ENCODE measurements at regions not wholly inside any gene's neighbourhood (a gene's known extent, or its start where the extent isn't known, plus 50 kb on each side); places are given as distances from the start of the nearest gene placed in this dataset.
A peak's percentile ranks its signal among the peaks of the same experiment; 100 is the strongest.
"Not testable (repeated sequence)": the region's sequence is repeated elsewhere in the genome, so short reads cannot be mapped to it uniquely, and the experiment has no call there.

- no TSS peak for BruUV-seq (replicated peaks)
Observed at GRCh38 chr10:29001801-29002200, 287.1 kb upstream of the LYZL1 start.

GRCh38 chr10:29003014-29003413, 285.9 kb upstream of the LYZL1 start:
- H3K79me2 ChIP-seq (ENCODE audit: control insufficient read depth, insufficient read depth, low read length); H3K4me1 ChIP-seq (replicated peaks in 1 of 2; ENCODE audit: control insufficient read depth in 2 of 2, insufficient read depth in 2 of 2, low read length in 2 of 2); H2AFZ ChIP-seq (ENCODE audit: low read depth, low read length); in situ Hi-C loops (cut with MboI); intact Hi-C loops (cut with micrococcal nuclease); FAIRE-seq; POLR2A ChIA-PET; H3K9ac ChIP-seq (ENCODE audit: insufficient read depth in 1 of 2, low read depth in 2 of 2, low read length in 2 of 2); H3K9me3 ChIP-seq (replicated peaks; ENCODE audit: control insufficient read depth, insufficient read depth, low read depth, low read length); H3K4me2 ChIP-seq (ENCODE audit: insufficient read depth, low read length); ATAC-seq; H3K27ac ChIP-seq (ENCODE audit: extremely low read depth, low read depth, low read length); H4K20me1 ChIP-seq (replicated peaks; ENCODE audit: control insufficient read depth, insufficient read depth, low read length); BruUV-seq (replicated peaks); DNase-seq (ENCODE audit: extremely low read depth in 1 of 4, low spot score in 3 of 4); H3K9me1 ChIP-seq (ENCODE audit: control insufficient read depth, insufficient read depth, low read length); CTCF ChIA-PET (ENCODE audit: low intra/inter-chr PET ratio); H3K4me3 ChIP-seq; H3K36me3 ChIP-seq (ENCODE audit: control insufficient read depth, insufficient read depth, low read length): not testable (repeated sequence)
- 68% methylated on average over 5 of the region's 5 CpGs for WGBS (ENCODE audit: insufficient coverage, low coverage, missing lambda C conversion rate)
- H3K27me3 ChIP-seq (ENCODE audit: control insufficient read depth in 2 of 2, insufficient read depth in 2 of 2, low read length in 2 of 2): peaks cover 5 to 11% of the 10 kb centered on the region in 2 experiments

More at GRCh38 chr10:29001801-29002200, 287.1 kb upstream of the LYZL1 start:
- H2AFZ ChIP-seq (ENCODE audit: low read depth, low read length): no peak overlapping the region
- peaks cover 9 to 11% of the 10 kb centered on the region in 2 experiments for H3K27me3 ChIP-seq (ENCODE audit: control insufficient read depth in 2 of 2, insufficient read depth in 2 of 2, low read length in 2 of 2)
- no peaks in the 10 kb centered on the region for H3K36me3 ChIP-seq (ENCODE audit: control insufficient read depth, insufficient read depth, low read length)
- DNase-seq (ENCODE audit: extremely low read depth in 1 of 4, low spot score in 3 of 4): no peak
- no peak overlapping the region for H3K4me3 ChIP-seq
- H3K9ac ChIP-seq (ENCODE audit: insufficient read depth in 1 of 2, low read depth in 2 of 2, low read length in 2 of 2): no peak overlapping the region
- ChIA-PET CTCF (ENCODE audit: low intra/inter-chr PET ratio) (no interaction called here), POLR2A (interaction anchor here (0.9 kb wide), 1 partner anchor 11 kb away, joined by 5 read pairs; no protein-coding TSS in a partner anchor)
- H3K27ac ChIP-seq (ENCODE audit: extremely low read depth, low read depth, low read length): no peak overlapping the region
- no peak for ATAC-seq
- no peaks in the 10 kb centered on the region for H3K9me1 ChIP-seq (ENCODE audit: control insufficient read depth, insufficient read depth, low read length)
- 47% methylated on average over 6 of the region's 6 CpGs for WGBS (ENCODE audit: insufficient coverage, low coverage, missing lambda C conversion rate)
- 0 out of 4 replicates have a peak, but pooled peaks of 1 of the 2 experiments have one; percentile 19 for TF ChIP-seq NRF1 (conservative IDR thresholded peaks at IDR 0.05 in 1 of 2, IDR thresholded peaks at IDR 0.05 in 1 of 2)
- no peak for TF ChIP-seq IFI16 (CRISPR knock-in tag; IDR thresholded peaks at IDR 0.05)
- no peaks in the 10 kb centered on the region for H3K79me2 ChIP-seq (ENCODE audit: control insufficient read depth, insufficient read depth, low read length)
- H3K9me3 ChIP-seq (replicated peaks; ENCODE audit: control insufficient read depth, insufficient read depth, low read depth, low read length): no peaks in the 10 kb centered on the region; the same call in 1 of the 2 replicates
- H4K20me1 ChIP-seq (replicated peaks; ENCODE audit: control insufficient read depth, insufficient read depth, low read length): no peaks in the 10 kb centered on the region
- intact Hi-C loops (cut with micrococcal nuclease): no loop called here
- in situ Hi-C loops (cut with MboI): no loop called here
- peaks cover 0 to 3% of the 10 kb centered on the region in 2 experiments; a peak in 2 of 5 replicates for H3K4me1 ChIP-seq (replicated peaks in 1 of 2; ENCODE audit: control insufficient read depth in 2 of 2, insufficient read depth in 2 of 2, low read length in 2 of 2)
- H3K4me2 ChIP-seq (ENCODE audit: insufficient read depth, low read length): no peak overlapping the region
- no peak for FAIRE-seq
